Mesendoderm (in vitro differentiated cells): ENCODE measurements at regions not wholly inside any gene's neighbourhood (a gene's known extent, or its start where the extent isn't known, plus 50 kb on each side); places are given as distances from the start of the nearest gene placed in this dataset.

Source experiments
- DNase-seq: peaks from one replicate; pipeline ENCODE4 v3.0.0; 2013
- H2AK5ac ChIP-seq: 2 replicates; pipeline ENCODE4 v1.6.1; 2013; ENCODE audit warnings: low read length, inconsistent platforms
- H2BK120ac ChIP-seq: 2 replicates; pipeline ENCODE4 v1.6.1; 2013; ENCODE audit warnings: low read depth, mild to moderate bottlenecking, low read length, moderate library complexity, mixed read lengths
- H2BK15ac ChIP-seq: replicated peaks from 2 replicates; pipeline ENCODE4 v1.6.1; 2013; ENCODE audit warnings: low read depth, mild to moderate bottlenecking, moderate library complexity
- H2BK5ac ChIP-seq: 2 replicates; pipeline ENCODE4 v1.6.1; 2013; ENCODE audit warnings: low read length, inconsistent platforms
- H3K18ac ChIP-seq: 2 replicates; pipeline ENCODE4 v1.6.1; 2013; ENCODE audit warnings: mild to moderate bottlenecking, low read length, mixed read lengths
- H3K23ac ChIP-seq: one replicate; pipeline ENCODE4 v1.6.1; 2013; ENCODE audit warnings: low read length
- H3K27ac ChIP-seq: 2 replicates; pipeline ENCODE4 v1.5.1; 2013; ENCODE audit warnings: low read depth, mild to moderate bottlenecking, inconsistent platforms, low read length, moderate library complexity
- H3K27me3 ChIP-seq: 2 replicates; pipeline ENCODE4 v1.6.1; 2013; ENCODE audit warnings: low read length, control low read depth, mild to moderate bottlenecking, inconsistent platforms; ENCODE audit not compliant: insufficient read depth, poor library complexity
- H3K36me3 ChIP-seq: 2 replicates; pipeline ENCODE4 v1.6.1; 2013; ENCODE audit warnings: low read length, inconsistent platforms; ENCODE audit not compliant: control insufficient read depth, insufficient read depth
- H3K4ac ChIP-seq: one replicate; pipeline ENCODE4 v1.6.1; 2013; ENCODE audit warnings: low read depth, mild to moderate bottlenecking, low read length, moderate library complexity
- H3K4me1 ChIP-seq: 2 replicates; pipeline ENCODE4 v1.6.1; 2013; ENCODE audit warnings: low read depth, low read length, inconsistent platforms; ENCODE audit not compliant: control insufficient read depth
- H3K4me2 ChIP-seq: 2 replicates; pipeline ENCODE4 v1.6.1; 2013; ENCODE audit warnings: low read length
- H3K4me3 ChIP-seq: 2 replicates; pipeline ENCODE4 v1.5.1; 2013; ENCODE audit warnings: mild to moderate bottlenecking, low read length
- H3K56ac ChIP-seq: one replicate; pipeline ENCODE4 v1.6.1; 2013; ENCODE audit warnings: low read length
- H3K79me1 ChIP-seq: 2 replicates; pipeline ENCODE4 v1.6.1; 2013; ENCODE audit warnings: low read length, inconsistent platforms
- H3K79me2 ChIP-seq: 2 replicates; pipeline ENCODE4 v1.6.1; 2013; ENCODE audit warnings: mild to moderate bottlenecking, low read length; ENCODE audit not compliant: control insufficient read depth, insufficient read depth
- H3K9ac ChIP-seq: 2 replicates; pipeline ENCODE4 v1.6.1; 2013; ENCODE audit warnings: low read length, inconsistent platforms
- H4K5ac ChIP-seq: one replicate; pipeline ENCODE4 v1.6.1; 2013; ENCODE audit warnings: low read length
- H4K8ac ChIP-seq: one replicate; pipeline ENCODE4 v1.6.1; 2013; ENCODE audit warnings: low read depth, mild to moderate bottlenecking, control low read depth, low read length, moderate library complexity
- WGBS: extraction: QIAGEN DNeasy Blood & Tissue Kit; methylation state at CpG from one replicate; pipeline ENCODE4 v1.1.7; 2013; ENCODE audit warnings: low lambda C conversion rate, missing lambda C conversion rate; ENCODE audit not compliant: insufficient coverage; ENCODE audit errors: extremely low coverage; 5-methylcytosine and 5-hydroxymethylcytosine counted together

DNA sequence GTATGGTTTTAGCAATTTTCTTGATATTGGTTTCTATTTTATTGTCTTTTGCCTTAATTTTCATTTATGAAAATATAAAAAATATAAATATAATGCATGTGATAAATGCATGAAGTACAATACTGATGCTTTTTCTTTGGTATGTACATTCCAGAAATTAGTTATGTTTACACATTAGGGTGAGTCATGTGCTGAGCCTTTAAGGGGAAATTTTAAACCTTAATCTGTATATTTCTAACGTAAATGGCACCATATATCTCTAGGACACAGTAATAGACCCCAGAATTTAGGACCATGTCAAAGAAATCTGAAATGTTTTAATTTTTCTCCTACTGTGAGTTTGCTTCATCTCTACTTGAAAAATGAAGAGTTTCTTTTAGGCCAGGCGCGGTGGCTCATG, 117.8 kb upstream of the SPRY1 start:
- no CpG with 5 or more reads among the region's 3 CpGs for WGBS
- Histone ChIP-seq H3K36me3 (no peaks in the 10 kb centered on the region), H3K27me3 (no peaks in the 10 kb centered on the region), H3K79me2 (no peaks in the 10 kb centered on the region), H3K23ac (no peak overlapping the region), H2BK5ac (no peak overlapping the region), H3K18ac (no peak overlapping the region), H3K4me3 (no peak overlapping the region), H3K56ac (no peak overlapping the region), H3K9ac (no peak overlapping the region), H3K27ac (no peak overlapping the region), H2BK15ac (no peak overlapping the region), H3K4me2 (no peak overlapping the region), H3K4ac (no peak overlapping the region), H3K4me1 (no peaks in the 10 kb centered on the region), H2BK120ac (no peak overlapping the region), H4K5ac (no peak overlapping the region), H3K79me1 (no peaks in the 10 kb centered on the region), H2AK5ac (no peak overlapping the region), H4K8ac (no peak overlapping the region)
- no peak for DNase-seq

DNA sequence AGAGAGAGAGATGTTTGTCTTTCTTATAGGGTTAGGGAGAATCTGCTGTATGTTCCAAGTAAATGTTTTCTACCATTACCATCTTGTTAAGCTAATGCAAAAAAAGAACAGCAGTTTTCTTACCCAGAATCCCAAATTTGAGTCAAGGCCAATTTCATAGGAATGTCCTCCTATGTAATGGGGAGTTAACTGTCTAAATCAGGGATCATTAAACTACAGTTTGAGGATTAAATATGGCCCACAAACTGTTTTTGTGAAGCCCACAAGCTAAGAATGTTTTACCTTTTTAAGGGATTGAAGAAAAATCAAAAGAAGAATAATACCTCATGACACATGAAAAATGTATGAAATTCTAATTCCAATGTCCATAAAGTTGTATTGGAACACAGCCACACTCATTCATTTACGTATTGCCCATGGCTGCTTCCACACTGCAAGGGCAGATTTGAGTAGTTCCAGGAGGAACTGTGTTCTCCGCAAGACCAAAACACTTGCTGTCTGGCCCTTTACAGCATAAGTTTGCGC, 113.2 kb upstream of the SPRY1 start:
- Histone ChIP-seq H3K79me1 (no peaks in the 10 kb centered on the region), H2BK5ac (no peak overlapping the region), H4K8ac (no peak overlapping the region), H2BK15ac (no peak overlapping the region), H3K4me2 (no peak overlapping the region), H3K9ac (no peak overlapping the region), H3K27me3 (no peaks in the 10 kb centered on the region), H3K56ac (no peak overlapping the region), H2BK120ac (no peak overlapping the region), H3K27ac (no peak overlapping the region), H3K4me3 (no peak overlapping the region), H3K4me1 (no peaks in the 10 kb centered on the region), H3K4ac (no peak overlapping the region), H3K36me3 (no peaks in the 10 kb centered on the region), H3K23ac (no peak overlapping the region), H4K5ac (no peak overlapping the region), H3K79me2 (no peaks in the 10 kb centered on the region), H3K18ac (no peak overlapping the region), H2AK5ac (no peak overlapping the region)
- WGBS = no CpG with 5 or more reads among the region's 3 CpGs
- DNase-seq = no peak

DNA sequence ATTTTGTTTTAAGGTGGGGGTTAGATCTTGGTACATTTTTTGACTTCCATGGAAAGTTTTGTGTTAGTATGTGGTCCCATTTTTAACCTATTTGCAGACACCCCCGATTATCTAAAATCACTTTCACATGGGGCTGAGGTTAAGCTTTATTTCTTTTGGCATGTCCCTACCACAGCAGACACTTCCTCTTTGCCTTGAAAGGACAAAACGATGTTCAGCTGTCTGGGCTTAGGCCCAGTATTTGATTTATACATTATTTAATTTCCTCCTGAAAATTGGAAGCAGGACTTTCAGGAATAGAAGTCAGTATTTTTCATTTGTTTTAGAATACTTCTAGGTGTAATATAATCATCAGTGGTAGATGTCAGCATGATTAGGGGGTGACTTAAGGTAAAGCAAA, 112.4 kb upstream of the SPRY1 start:
- no peaks in the 10 kb centered on the region for H3K27me3 ChIP-seq
- no peak overlapping the region for H3K56ac ChIP-seq
- H3K23ac ChIP-seq = no peak overlapping the region
- no peaks in the 10 kb centered on the region for H3K79me1 ChIP-seq
- H4K5ac ChIP-seq = no peak overlapping the region
- no peak overlapping the region for H3K4me2 ChIP-seq
- no CpG with 5 or more reads among the region's 2 CpGs for WGBS
- no peak overlapping the region for H2BK120ac ChIP-seq
- H3K18ac ChIP-seq = no peak overlapping the region
- H3K9ac ChIP-seq = no peak overlapping the region
- H3K4me1 ChIP-seq = no peaks in the 10 kb centered on the region
- H3K36me3 ChIP-seq = no peaks in the 10 kb centered on the region
- DNase-seq = no peak
- H2BK15ac ChIP-seq = no peak overlapping the region
- H2BK5ac ChIP-seq = no peak overlapping the region
- no peak overlapping the region for H2AK5ac ChIP-seq
- no peak overlapping the region for H3K4me3 ChIP-seq
- H4K8ac ChIP-seq = no peak overlapping the region
- no peak overlapping the region for H3K27ac ChIP-seq
- H3K79me2 ChIP-seq = no peaks in the 10 kb centered on the region
- no peak overlapping the region for H3K4ac ChIP-seq

DNA sequence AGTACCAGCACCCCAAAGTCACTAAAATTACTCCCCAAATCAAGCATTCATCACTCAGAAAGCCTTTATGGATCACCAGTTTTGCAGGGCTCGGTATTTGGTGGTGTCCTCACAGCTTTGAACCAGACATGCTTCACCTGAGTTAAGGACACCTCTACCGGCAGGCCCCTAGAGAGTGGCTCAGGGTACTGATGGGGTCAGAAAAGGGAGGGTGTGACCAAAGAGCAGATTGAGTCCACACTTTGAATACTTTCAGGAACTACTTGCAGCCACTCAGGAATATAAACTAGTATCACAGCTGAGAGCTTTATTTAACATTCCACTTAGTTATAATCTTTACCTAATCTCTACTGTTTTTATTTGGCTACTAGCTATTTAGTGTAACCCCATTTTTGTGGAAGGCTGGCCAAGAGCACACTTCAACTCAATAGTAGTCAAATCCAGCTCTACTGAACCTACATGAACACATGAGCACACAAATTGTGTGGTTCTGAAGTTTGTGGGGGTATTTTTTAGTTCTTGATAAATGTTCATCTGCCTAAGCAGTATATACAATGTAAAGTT, 109.6 kb upstream of the SPRY1 start:
- H3K79me2 ChIP-seq = no peaks in the 10 kb centered on the region
- H3K4me3 ChIP-seq = no peak overlapping the region
- H3K4ac ChIP-seq = no peak overlapping the region
- H3K27me3 ChIP-seq = no peaks in the 10 kb centered on the region
- no peak overlapping the region for H3K9ac ChIP-seq
- H2BK15ac ChIP-seq = no peak overlapping the region
- no peak overlapping the region for H2AK5ac ChIP-seq
- no peaks in the 10 kb centered on the region for H3K36me3 ChIP-seq
- H3K79me1 ChIP-seq = no peaks in the 10 kb centered on the region
- H2BK120ac ChIP-seq = no peak overlapping the region
- H3K23ac ChIP-seq = no peak overlapping the region
- H4K5ac ChIP-seq = no peak overlapping the region
- no peak overlapping the region for H3K4me2 ChIP-seq
- no peak for DNase-seq
- H4K8ac ChIP-seq = no peak overlapping the region
- no CpG with 5 or more reads among the region's 2 CpGs for WGBS
- no peak overlapping the region for H2BK5ac ChIP-seq
- H3K4me1 ChIP-seq = no peaks in the 10 kb centered on the region
- H3K27ac ChIP-seq = no peak overlapping the region
- H3K56ac ChIP-seq = no peak overlapping the region
- H3K18ac ChIP-seq = no peak overlapping the region

DNA sequence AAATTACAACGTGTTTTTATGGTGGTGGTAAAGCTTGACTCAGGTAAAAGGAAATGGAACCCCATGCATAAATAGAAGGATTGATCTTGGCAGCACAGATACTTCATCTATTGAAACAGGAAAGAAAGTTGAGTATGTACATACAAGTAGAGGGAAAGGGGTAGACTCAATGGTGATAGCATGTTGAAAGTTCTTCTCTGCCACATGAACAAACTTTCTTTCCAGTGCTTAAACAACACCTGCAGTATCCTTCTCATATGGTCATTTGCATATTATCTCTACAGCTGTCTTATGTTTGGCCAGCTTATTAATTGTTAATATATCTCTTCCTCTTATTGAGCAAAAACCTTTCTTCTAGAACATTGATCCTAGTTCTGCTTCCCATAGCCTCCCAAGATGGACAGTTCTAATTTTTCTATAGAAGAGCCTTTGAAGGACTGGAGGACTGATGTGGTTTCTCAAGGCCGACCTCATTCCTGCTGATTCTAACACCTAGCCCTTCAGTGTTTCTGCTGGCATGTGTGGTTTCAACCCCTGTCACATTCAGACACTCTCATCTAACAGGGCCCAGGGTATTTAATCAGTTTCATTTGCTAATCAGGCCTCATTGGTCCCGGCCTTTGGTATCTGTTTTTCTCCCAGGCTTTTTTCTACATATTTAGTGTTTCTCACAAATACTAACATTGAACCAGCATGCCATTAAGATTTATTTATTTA, 108.1 kb upstream of the SPRY1 start:
- WGBS = no CpG with 5 or more reads among the region's 3 CpGs
- no peaks in the 10 kb centered on the region for H3K27me3 ChIP-seq
- no peak overlapping the region for H3K4me3 ChIP-seq
- H3K56ac ChIP-seq = no peak overlapping the region
- DNase-seq = no peak
- no peak overlapping the region for H2BK5ac ChIP-seq
- H3K23ac ChIP-seq = no peak overlapping the region
- H3K4ac ChIP-seq = no peak overlapping the region
- H3K79me2 ChIP-seq = no peaks in the 10 kb centered on the region
- H2BK120ac ChIP-seq = no peak overlapping the region
- H3K36me3 ChIP-seq = no peaks in the 10 kb centered on the region
- H2BK15ac ChIP-seq = no peak overlapping the region
- H3K18ac ChIP-seq = no peak overlapping the region
- no peaks in the 10 kb centered on the region for H3K4me1 ChIP-seq
- no peak overlapping the region for H3K9ac ChIP-seq
- H3K4me2 ChIP-seq = no peak overlapping the region
- no peak overlapping the region for H3K27ac ChIP-seq
- no peak overlapping the region for H4K8ac ChIP-seq
- H2AK5ac ChIP-seq = no peak overlapping the region
- H3K79me1 ChIP-seq = no peaks in the 10 kb centered on the region
- no peak overlapping the region for H4K5ac ChIP-seq

DNA sequence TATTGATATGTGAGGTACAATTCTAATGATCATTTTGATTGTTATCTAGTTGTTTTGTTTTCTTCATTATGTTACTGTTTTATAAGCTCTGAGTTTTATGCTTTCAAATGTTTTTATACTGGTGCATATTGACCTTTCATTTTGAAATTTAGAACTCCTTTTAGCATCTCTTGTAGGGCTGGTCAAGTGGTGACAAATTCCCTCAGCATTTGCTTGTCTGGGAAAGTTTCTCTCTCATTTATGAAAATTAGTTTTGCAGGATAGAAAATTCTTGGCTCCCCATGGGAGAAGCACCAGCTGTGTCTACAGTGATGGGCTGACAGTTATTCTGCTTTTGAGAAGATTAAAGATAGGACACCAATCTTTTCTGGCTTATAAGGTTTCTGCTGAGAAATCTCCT, 105.3 kb upstream of the SPRY1 start:
- no peak overlapping the region for H3K27ac ChIP-seq
- no peak overlapping the region for H2AK5ac ChIP-seq
- H3K9ac ChIP-seq = no peak overlapping the region
- H2BK15ac ChIP-seq = no peak overlapping the region
- H3K79me1 ChIP-seq = no peaks in the 10 kb centered on the region
- no peak overlapping the region for H4K8ac ChIP-seq
- H3K4ac ChIP-seq = no peak overlapping the region
- H2BK5ac ChIP-seq = no peak overlapping the region
- no peak overlapping the region for H3K4me2 ChIP-seq
- no peak overlapping the region for H3K56ac ChIP-seq
- H3K4me1 ChIP-seq = no peaks in the 10 kb centered on the region
- no peak overlapping the region for H3K4me3 ChIP-seq
- H3K36me3 ChIP-seq = no peaks in the 10 kb centered on the region
- H3K27me3 ChIP-seq = no peaks in the 10 kb centered on the region
- no peak for DNase-seq
- no peaks in the 10 kb centered on the region for H3K79me2 ChIP-seq
- no peak overlapping the region for H3K23ac ChIP-seq
- no peak overlapping the region for H3K18ac ChIP-seq
- H4K5ac ChIP-seq = no peak overlapping the region
- H2BK120ac ChIP-seq = no peak overlapping the region
